NCI-H748 (cell line): ENCODE measurements at regions not wholly inside any gene's neighbourhood (a gene's known extent, or its start where the extent isn't known, plus 50 kb on each side); places are given as distances from the start of the nearest gene placed in this dataset.
"Not testable (repeated sequence)": the region's sequence is repeated elsewhere in the genome, so short reads cannot be mapped to it uniquely, and the experiment has no call there.

Source experiments
- DNase-seq: peaks from one replicate; lab custom pipeline; 2025; ENCODE audit not compliant: unreplicated experiment; lab: John Stamatoyannopoulos, UW

DNA sequence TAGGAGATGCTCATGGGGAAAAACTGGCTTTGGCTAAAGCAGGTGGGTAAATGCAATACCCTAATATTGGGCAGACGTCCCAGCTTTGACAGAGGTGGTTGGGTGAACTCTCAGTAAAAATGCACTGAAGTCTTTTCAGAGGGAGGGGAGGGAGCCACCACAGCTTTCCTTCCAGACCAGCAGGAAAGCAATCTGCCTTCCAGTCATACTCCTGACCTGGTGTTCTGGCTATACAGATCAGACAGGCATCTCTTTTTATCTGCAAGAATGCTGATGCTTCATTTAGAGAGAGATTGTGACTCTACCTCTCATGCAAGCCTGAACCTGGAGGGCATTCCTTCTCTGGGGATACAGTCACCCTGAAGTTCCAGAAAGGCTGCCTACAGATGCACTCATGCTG is 52.6 kb upstream of the ICA1 start:
- no peak for DNase-seq

DNA sequence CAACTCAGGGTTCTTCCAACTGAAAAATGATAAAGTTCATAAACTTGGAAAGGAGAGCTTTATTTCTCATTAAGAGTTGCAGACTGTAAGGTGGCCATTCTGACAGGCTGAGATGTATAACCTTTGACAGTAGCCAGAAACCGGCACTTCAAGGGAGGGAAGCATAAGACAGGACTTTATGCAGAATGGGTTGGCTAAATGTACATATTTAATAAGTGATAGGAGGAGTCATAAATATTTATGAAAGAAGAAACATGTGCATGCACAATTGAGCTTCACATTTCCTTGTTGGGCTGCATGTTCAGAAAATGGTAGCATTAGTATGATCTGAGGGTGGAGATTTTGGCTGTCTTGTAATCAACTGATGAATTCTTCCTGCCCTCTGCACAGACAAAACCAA is 57.1 kb upstream of the ICA1 start:
- no peak for DNase-seq

DNA sequence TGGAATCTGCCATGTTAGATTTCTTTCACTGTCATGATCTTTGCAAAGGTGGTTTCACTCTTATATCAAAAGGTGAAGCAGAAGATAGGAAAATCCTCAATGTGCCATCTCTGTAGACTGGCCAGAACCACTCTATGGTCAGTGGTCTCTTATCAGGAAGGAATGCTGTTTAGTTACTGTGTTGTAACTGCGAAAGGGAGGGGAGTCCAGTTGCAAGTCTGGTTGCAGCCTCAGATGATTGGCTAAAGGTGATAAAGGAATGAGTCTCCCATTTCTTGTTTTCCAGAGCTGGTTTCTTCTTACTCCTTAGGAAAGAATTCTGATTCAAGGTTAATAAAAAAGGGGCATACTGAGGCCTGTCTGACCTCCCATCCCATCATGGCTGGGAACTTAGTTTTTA is 58.2 kb upstream of the ICA1 start:
- no peak for DNase-seq

DNA sequence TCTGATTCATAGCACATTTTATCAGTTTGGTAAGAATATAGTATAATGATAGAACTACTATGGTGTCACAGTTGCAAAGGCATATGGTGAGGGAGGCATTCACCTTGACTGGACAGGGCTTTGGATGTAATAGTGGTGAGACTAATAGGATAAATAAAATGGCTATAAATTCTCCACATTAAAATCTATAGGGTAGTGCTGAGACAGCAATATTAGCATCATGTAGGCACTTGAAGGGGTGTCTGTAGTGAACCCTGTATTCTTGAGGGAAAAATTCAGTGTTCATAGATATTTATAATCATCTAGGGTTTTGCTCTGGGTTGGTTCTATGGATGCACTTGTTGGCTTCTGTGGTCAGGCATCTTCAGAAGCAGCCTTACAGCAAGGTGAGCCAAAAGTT is 59.3 kb upstream of the ICA1 start:
- no peak for DNase-seq

DNA sequence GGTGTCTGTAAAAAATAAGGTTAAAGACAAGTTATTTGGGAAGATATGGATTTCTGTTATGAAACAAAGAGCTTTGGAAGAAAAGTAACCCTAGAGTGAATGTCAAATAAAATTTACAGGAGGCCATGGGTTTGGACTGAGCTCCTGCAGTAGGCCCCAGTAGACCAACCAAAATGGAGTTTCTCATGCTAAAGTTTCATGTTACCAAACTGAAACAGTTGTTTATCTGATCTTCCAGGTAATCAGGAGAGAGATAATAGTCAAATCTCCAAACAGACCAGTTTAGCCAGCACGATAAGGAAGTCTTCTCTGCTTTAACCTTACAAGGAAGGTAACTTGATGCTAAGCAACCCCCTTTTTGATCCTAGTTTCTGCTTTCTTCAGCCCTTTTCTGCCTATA is 60.7 kb upstream of the ICA1 start:
- no peak for DNase-seq

DNA sequence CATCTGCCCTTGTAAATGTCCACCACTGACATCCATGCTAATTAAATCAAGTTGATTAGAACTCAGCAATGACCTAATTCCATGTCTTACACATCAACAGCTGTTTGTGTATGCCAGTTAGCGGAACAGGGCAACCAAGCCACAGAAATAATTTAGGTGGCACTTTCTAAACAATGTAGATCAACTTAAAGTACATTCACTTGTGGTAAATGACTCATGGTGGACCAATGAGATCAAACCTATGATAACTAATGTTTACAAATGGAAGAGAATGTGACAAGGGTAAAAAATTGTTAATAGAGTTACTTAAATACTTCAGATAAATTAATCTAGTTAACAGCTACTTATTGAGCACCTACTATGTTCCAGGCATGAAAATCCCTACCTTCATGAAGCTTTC is 63.1 kb upstream of the ICA1 start:
- no peak for DNase-seq

DNA sequence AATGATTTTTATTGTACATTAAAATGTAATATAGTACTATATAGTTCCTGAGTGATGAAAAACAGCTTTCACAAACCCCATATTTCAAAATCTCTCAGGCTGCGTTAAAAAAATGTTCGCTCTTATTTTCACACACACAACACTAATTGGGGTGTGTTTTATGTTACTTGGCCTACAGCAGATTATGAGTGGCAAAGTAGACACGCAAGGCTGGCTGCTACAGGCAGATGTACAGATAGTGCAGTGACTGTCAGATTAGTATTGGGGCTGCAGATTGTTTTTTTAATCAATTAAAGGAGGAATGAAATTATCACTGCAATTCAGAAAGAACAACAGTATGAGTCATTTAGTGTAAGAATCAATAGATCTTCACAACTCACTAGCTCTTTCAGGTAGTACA is 65.2 kb upstream of the ICA1 start:
- DNase-seq = no peak

DNA sequence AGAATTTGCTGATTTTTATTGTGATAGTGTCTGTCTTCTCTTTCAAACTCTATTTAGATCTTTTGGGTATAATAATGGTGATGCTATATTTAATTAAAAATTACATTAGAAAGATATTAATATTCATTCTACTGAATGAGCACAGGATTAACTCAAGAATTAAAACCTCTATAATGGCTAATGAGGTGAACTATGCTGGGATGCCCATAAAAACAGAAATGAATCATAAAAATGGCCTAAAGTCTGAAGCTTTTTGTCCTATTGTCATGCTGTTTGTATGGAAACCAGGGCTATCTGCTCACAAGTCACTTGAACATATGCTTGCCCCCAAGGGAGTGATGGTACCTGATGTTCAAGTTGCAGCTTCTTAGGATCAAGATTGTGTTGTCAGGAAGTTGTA is 76.2 kb upstream of the ICA1 start:
- DNase-seq = no peak

DNA sequence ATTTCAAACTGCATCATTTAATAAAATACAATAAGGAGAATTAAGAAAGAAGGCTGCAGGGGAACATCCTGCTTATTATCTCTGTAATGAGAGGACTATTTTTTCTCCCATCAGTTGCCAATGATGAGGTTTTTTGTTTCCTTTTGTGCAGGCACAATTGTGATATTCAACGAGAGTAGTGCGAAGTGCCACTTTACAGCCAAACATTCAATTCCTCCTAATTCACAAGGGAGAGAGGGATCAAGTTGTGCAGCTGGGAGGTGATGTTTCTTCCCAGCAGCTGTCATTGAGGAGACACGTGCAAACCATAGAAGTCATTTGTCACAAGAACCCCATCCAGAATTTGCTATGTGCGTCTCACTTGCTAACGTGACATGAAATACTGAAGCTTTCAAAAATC is 81.6 kb upstream of the ICA1 start:
- peak; percentile 97 for DNase-seq

DNA sequence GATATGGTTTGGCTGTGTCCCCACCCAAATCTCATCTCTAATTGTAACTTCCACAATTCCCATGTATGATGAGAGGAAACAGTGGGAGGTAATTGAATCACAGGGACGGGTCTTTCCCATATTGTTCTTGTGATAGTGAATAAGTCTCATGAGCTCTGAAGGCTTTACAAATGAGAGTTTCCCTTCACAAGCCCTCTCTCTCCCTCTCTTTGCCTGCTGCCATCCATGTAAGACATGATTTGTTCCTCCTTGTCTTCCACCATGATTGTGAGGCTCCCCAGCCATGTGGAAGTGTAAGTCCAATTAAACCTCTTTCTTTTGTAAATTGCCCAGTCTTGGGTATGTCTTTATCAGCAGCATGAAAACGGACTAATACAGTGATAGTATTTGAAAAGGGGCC is 85.4 kb upstream of the ICA1 start:
- not testable (repeated sequence) for DNase-seq

DNA sequence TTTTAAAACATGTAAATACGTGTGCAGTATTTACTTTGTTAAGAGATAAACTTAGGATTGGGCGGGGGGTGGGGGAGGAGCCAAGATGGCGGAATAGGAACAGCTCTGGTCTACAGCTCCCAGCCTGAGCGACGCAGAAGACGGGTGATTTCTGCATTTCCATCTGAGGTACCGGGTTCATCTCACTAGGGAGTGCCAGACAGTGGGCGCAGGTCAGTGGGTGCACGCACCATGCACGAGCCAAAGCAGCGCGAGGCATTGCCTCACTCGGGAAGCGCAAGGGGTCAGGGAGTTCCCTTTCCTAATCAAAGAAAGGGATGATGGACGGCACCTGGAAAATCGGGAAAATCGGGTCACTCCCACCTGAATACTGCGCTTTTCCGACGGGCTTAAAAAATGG is 81.8 kb upstream of the NXPH1 start:
- DNase-seq = not testable (repeated sequence)

DNA sequence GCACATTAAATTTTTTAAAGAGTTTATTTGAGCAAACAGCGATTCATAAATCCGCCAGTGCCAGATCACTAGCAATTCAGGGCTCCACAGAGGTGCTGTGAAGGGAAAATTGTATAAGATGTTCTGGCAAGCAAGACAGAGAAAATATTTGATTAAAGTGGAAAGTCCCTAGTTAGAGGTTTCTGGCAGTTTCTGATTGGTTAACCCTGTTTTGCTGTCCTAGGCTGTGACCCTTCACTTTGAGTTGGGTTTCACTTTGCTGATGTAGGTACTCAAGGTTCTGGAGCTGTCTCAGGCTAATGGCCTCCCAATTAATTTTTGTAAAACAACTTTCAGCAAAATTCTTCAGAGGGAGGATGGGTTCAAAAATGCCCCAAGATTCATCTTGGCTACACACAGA is 79.4 kb upstream of the NXPH1 start:
- no peak for DNase-seq

DNA sequence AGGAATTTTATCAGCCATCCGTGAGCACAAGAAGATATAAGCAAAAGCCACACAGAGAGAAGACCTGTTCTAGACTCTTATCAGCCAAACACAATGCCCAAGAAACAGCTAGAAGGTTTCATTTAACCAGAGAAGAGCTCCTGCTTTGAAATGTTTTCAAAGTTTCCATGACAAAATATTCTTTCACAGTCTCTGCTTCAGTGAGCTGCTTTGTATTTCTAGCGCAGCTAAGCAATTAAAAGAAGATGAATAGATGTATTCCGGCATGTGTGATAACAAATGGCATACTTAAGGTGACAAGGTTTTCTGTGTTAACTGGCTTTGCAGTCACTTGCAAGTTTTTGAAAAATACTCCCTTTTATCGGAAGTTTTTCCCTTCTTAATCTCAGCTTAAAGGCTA is 78.9 kb upstream of the NXPH1 start:
- no peak for DNase-seq

DNA sequence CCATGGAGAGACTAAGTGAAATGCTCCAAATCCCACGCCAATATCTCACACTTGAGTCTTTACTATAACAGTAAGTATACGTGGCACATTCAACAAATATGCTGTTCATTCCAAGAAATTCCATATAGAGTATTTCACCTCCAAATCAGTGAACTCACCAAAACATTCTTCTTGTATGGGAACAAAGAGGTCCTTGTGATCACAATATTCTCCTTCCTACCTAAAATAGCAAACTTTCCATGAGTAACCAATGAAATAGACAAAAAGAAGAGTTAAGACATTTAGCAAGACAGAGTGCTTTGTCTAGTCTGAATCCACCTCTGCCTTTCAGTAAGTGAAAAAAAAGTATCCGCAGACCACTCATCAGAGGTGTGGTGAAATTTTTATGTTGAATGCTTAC is 77.3 kb upstream of the NXPH1 start:
- DNase-seq = no peak

DNA sequence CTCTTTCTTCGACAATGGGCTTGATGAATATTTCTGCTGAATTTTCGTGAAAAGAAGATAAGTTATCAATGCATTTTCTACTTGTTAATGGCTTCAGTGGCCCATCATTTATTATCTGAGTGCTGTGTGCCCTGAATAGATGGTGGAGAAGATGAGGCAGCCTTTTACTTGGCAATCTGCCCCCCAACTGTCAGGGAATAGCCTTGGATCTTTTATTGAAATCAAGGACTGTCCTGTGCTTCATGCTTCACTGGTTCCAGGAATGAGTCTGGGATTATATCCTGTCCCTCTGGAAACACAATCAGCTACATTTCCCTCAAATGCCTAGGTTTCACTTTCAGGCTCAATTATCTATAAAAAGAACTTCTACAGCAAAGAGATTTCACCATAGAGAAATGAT is 75.9 kb upstream of the NXPH1 start:
- DNase-seq = peak; percentile 24

DNA sequence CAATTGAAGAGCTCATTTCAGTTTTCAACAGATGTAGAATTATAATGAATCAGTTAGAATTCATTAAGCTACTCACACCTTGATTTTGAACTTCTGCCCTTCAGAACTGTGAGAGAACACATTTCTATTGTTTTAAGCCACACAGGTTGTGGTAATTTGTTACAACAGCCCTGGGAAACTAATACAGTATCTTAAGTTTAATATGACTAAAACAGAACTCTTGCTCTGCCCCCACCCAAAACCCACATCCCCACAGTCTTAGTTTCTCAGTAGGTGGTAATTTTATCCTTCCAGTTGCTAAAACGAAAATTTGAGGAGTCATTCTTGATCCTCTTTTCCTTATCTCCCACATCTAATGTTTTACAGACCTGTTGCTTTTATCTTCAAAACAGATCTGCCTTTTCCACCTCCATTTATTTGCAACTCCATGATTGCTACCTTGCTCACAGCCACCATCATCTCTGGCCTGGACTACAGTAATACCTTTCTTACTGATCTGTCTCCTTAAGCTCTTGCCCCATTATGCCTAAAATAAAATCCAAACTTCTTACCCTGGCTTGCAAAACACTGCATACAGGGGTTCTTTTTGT is 72.8 kb upstream of the NXPH1 start:
- DNase-seq = no peak

DNA sequence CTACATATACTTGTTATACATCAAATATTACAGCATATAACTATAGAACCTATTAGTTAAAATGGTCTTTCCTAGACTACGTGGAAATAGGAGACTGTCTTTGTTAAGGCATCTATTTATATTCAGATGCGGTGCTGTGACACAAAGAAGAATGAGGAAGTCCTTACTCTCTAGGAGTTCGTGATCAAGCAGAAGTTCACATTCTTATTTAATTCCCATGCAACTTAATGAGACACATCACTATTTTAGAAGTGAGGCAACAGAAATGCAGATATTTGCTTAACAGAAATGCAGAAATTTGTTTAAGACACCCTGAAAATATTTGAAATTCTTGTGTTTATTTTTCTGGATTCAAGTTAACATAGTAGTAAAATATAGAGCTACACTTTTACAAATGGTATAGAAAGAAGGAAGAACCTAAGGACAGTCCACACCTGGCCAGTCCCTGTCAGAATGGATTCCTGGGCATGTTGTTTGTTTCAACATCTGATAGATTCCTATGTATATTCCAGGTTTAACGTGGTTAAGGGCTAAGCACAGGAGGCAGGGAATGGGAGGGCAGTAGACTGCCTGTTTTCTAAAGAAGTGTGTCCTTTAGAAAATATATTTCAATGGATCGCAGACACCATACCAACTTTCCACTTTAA is 70.6 kb upstream of the NXPH1 start:
- no peak for DNase-seq

DNA sequence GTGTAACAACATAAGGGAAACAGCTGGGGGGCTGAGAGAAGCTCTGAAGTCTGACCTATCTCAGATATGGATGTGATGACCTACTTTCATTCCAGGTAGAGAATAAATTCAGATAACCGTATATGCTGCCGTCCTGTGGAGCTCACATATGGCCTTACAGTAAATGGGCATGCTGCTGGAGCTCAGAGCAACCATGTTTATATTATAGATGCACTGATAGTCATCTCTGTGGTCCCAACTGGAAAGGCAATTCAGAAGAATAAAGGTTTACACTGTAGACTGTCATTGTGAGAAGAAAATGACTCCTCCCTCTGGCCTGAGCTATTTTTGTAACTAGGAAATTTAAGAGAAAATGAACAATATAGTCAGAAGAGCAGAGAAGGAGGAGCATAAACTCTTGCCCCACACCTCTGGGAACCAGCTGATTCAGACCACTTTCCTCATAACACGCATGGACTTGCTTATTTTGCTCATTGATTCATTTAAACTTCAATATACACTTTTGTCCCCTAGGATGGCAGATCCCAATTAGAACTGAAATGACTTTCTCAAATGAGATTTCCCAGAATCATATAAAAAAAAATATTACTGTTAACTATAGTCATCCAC is 69.9 kb upstream of the NXPH1 start:
- DNase-seq = no peak

DNA sequence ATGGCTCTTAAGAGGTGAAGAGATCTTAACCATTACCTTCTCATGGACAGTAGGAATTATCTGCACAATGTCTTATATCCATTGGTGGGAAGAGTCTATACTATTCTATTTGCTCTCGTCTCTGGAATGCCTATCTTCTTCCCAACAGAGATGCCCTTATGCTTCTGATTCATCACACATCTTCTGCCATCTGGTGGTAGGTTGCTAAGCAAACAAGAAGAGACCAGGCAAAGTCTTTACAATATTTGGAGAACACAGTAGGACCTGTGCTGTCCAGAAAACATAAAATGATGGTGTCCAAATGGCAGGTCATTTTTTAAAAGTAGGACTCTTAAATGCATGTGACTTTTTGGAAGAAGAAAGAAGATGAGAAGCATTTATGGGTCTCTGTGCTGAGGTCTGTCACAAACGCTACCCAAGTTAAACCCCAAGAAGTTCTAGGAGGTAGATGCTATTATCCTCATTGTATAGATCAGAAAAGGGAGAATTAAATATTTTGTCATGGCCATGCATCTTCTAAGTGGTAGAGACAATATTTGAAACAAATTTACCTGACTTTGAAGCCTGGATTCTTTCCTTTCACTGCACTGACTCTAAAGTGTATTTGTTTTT is 67.8 kb upstream of the NXPH1 start:
- peak; percentile 82 for DNase-seq

DNA sequence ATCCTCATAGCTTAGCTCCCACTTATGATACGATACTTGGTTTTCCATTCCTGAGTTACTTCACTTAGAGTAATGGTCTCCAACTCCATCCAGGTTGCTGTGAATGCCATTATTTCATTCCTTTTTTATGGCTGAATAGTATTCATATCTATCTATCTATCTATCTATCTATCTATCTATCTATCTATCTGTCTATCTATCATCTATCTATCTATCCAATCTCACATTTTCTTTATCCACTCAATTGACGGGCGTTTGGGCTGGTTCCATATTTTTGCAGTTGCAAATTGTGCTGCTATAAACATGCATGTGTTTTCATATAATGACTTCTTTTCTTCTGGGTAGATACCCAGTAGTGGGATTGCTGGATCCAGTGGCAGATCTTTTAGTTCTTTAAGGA is 65.4 kb upstream of the NXPH1 start:
- DNase-seq = not testable (repeated sequence)

DNA sequence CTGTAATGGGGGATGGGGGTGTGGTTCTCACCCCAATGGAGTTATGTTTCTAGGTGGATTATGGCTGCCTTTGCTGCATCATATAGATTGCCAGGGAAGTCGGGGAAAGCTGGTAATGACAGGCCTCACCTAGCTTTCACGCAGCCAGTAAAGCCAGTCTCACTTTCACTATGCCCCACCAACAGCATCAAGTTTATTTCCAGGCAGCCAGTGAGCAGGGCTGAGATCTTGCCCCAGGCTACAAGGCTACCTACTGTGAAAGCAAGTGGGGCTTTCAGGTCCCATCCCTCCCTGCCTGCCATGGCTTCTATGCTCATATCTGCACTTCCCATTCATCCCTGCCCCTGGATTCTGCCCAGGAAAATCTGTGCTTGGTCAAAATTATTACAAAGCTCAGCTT is 61.7 kb upstream of the NXPH1 start:
- DNase-seq = no peak

DNA sequence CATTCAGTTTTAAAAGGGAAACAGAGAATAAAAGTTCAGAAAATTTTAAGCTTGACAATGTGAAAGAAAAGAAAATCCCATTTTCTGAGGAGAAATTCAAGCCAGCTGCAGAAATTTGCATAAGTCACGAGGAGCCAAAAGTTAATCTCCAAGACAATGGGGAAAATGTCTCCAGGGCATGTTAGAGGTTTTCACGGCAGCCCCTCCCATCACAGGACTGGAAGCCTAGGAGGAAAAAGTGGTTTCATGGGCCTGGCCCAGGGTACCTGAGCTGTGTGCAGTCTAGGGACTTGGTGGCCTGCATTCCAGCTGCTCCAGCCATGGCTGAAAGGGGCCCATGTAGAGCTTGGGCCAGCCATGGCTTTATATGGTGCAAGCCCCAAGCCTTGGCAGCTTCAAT is 59.6 kb upstream of the NXPH1 start:
- no peak for DNase-seq
